Right lobe of liver (tissue), 6 donors: ENCODE measurements at regions not wholly inside any gene's neighbourhood (a gene's known extent, or its start where the extent isn't known, plus 50 kb on each side); places are given as distances from the start of the nearest gene placed in this dataset.

Experiments
- ATAC-seq, 4 donors: fragments of 200-7000 bp; cut with Tn5 transposase; one replicate each; pipeline ENCODE4 v1.9.1; 2020; ENCODE audit warnings: mild to moderate bottlenecking in 4 of 4, moderate library complexity in 4 of 4
- DNase-seq, 3 donors: peaks; one replicate each; pipeline ENCODE4 v3.0.0-alpha.2; 2020
- H3K27ac ChIP-seq, 3 donors: fragments of 200-600 bp; one replicate each; pipeline ENCODE4 v1.8.0; 2022
- H3K27me3 ChIP-seq, 2 donors: fragments of 200-600 bp; one replicate each; pipeline ENCODE4 v1.8.0; 2022
- H3K36me3 ChIP-seq, 4 donors: fragments of 200-600 bp; sonication (generic) in 1 of 4; one replicate each; pipeline versions ENCODE4 v1.5.1 to v1.8.0; 2017 to 2022; ENCODE audit warnings: control low read depth in 1 of 4
- H3K4me1 ChIP-seq, 4 donors: fragments of 200-600 bp; sonication (generic) in 1 of 4; one replicate each; pipeline versions ENCODE4 v1.5.1 to v1.8.0; 2017 to 2022; ENCODE audit warnings: control low read depth in 1 of 4
- H3K4me3 ChIP-seq, 3 donors: fragments of 200-600 bp; one replicate each; pipeline ENCODE4 v1.8.0; 2022
- H3K9me3 ChIP-seq, 4 donors: fragments of 200-600 bp; sonication (generic) in 1 of 4; one replicate each; pipeline versions ENCODE4 v1.5.1 to v1.8.0; 2017 to 2022; ENCODE audit warnings: control low read depth in 1 of 4
- POLR2A ChIP-seq: fragments of 450-650 bp; IDR thresholded peaks from one replicate; pipeline ENCODE4 v1.6.1; 2017; ENCODE audit warnings: antibody characterized with exemption, mild to moderate bottlenecking
- WGBS: methylation state at CpG from one replicate; pipeline ENCODE4 v1.1.6; 2018; ENCODE audit warnings: low coverage, low lambda C conversion rate; ENCODE audit not compliant: insufficient coverage; ENCODE audit errors: missing lambda C conversion rate; 5-methylcytosine and 5-hydroxymethylcytosine counted together
- intact Hi-C, 2 donors: fragments of 100-400 bp; cut with DNase I; formaldehyde crosslinking; loops; one replicate each; pipeline versions ENCODE4 v1.11.2 to v1.14.1; 2022
- TF ChIP-seq, protein P1 (sequence below), 4 donors: fragments of 200-600 bp in 3 of 4; fragments of 450-650 bp in 1 of 4; IDR thresholded peaks; one replicate each; pipeline versions ENCODE4 v1.5.1 to v1.8.0; 2016 to 2022; ENCODE audit warnings: antibody characterized with exemption in 4 of 4, mild to moderate bottlenecking in 2 of 4
- donor health status: DM: no; HTN: yes; CAD: no.
- donor health status: DM: no; HTN: no; CAD: no.
- donor health status: DM: no; HTN: no; CAD: no.
- donor health status: DM: no; HTN: yes; CAD: no.
- donor health status: DM: no; HTN: yes; CAD: no.

DNA sequence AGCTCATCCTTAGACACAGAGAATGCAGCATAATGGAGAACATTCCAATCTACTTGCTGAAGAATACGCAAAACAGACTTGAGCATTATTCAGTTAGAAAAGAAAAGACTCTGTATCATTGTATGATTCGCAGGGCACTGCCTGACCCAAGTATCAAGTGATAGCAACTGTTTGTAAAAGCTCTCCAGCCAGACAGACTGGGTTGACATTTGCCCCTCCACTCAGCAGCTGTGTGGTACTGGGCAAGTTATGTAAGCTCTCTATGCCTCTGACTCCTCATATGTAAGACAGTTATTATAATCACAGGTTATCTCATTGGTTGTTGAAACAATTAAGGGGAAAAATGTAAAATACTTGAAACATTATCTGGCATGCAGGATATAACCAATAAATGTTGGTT is 505.0 kb downstream of the ELAVL2 start:
- H3K36me3 ChIP-seq, result no peaks in the 10 kb centered on the region
- DNase-seq, result peak; percentile 24 to 62 (median 53)
- H3K27me3 ChIP-seq, result no peaks in the 10 kb centered on the region
- H3K4me1 ChIP-seq, result peaks cover 0 to 26% (median 3%) of the 10 kb centered on the region in 4 donors
- ATAC-seq, result peak; percentile 93 to 99 (median 96)
- intact Hi-C loops, result no loop called here
- H3K4me3 ChIP-seq, result no peak overlapping the region
- no peak for TF ChIP-seq POLR2A
- TF ChIP-seq, protein P1, sequence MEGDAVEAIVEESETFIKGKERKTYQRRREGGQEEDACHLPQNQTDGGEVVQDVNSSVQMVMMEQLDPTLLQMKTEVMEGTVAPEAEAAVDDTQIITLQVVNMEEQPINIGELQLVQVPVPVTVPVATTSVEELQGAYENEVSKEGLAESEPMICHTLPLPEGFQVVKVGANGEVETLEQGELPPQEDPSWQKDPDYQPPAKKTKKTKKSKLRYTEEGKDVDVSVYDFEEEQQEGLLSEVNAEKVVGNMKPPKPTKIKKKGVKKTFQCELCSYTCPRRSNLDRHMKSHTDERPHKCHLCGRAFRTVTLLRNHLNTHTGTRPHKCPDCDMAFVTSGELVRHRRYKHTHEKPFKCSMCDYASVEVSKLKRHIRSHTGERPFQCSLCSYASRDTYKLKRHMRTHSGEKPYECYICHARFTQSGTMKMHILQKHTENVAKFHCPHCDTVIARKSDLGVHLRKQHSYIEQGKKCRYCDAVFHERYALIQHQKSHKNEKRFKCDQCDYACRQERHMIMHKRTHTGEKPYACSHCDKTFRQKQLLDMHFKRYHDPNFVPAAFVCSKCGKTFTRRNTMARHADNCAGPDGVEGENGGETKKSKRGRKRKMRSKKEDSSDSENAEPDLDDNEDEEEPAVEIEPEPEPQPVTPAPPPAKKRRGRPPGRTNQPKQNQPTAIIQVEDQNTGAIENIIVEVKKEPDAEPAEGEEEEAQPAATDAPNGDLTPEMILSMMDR (IDR thresholded peaks at IDR 0.05), result no peak
- 11% methylated on average over 2 of the region's 2 CpGs for WGBS
- H3K9me3 ChIP-seq, result no peaks in the 10 kb centered on the region
- no peak overlapping the region for H3K27ac ChIP-seq

DNA sequence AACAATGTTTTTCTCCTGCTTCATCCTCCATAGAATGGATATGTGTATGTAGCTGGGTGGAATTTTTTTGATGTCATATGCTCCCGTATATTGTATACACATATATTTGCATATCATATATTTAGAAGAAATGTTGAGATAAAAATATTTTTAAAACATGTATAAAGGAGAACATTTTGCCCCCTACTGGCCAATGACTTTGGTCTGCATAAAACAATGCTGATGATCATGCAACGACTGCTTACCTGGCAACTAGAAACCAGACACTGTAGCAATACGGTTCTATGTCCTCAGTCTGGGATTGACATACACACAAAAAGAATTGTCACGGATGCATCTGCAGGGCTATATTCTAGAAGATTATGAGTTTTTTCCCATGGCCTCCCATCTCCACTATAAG is 503.6 kb downstream of the ELAVL2 start:
- WGBS, result 45% methylated on average over 4 of the region's 4 CpGs
- Histone ChIP-seq H3K27ac (no peak overlapping the region), H3K27me3 (no peaks in the 10 kb centered on the region), H3K9me3 (no peaks in the 10 kb centered on the region), H3K36me3 (no peaks in the 10 kb centered on the region), H3K4me3 (no peak overlapping the region), H3K4me1 (peaks cover 0 to 38% (median 3%) of the 10 kb centered on the region in 4 donors)
- ATAC-seq (peak; percentile 54 to 71 (median 66)), DNase-seq (no peak)
- intact Hi-C loops, result no loop called here
- no peak for TF ChIP-seq POLR2A
- TF ChIP-seq, protein P1 (IDR thresholded peaks at IDR 0.05), result peak; percentile 46 to 56 (median 50)

DNA sequence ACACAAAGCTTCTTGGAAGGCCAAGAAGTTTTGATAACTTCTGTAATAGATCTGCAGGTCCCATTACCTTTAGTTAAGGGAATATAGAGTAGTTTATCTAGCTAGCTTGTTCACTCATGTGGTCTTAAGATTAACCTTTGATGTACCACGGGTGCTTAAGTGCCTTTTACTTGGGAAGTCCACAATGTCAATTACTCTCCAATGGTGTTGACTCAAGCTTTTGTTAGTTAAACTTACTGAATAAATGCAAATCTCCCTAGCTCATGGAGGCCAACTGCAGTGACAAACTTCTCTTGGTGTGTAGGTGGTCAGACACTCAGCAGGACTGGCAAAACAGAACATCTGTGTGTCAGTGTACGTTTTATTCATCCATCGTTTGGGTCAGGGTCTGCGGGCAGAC is 501.5 kb downstream of the ELAVL2 start:
- TF ChIP-seq, protein P1 (IDR thresholded peaks at IDR 0.05), result no peak
- no peak for TF ChIP-seq POLR2A
- ATAC-seq, result no peak
- H3K27ac ChIP-seq, result no peak overlapping the region
- no peaks in the 10 kb centered on the region for H3K9me3 ChIP-seq
- no peaks in the 10 kb centered on the region for H3K27me3 ChIP-seq
- no peaks in the 10 kb centered on the region for H3K36me3 ChIP-seq
- intact Hi-C loops, result no loop called here
- H3K4me3 ChIP-seq, result no peak overlapping the region
- WGBS, result 79% methylated on average over 3 of the region's 4 CpGs
- no peak for DNase-seq
- peaks cover 0 to 35% (median 3%) of the 10 kb centered on the region in 4 donors for H3K4me1 ChIP-seq

GRCh38 chr9:23326597-23326996 is 499.4 kb downstream of the ELAVL2 start:
- H3K27ac ChIP-seq, result peak overlapping the region in 1 of 3 donors; percentile 0

More at GRCh38 chr9:23326597-23326996, 499.4 kb downstream of the ELAVL2 start:
- Histone ChIP-seq H3K36me3 (no peaks in the 10 kb centered on the region), H3K4me1 (peaks cover 0 to 24% (median 0%) of the 10 kb centered on the region in 4 donors), H3K27me3 (no peaks in the 10 kb centered on the region), H3K4me3 (peak overlapping the region in 1 of 3 donors; percentile 6), H3K9me3 (no peaks in the 10 kb centered on the region)
- 20% methylated on average over 3 of the region's 3 CpGs for WGBS
- TF ChIP-seq POLR2A, result no peak
- TF ChIP-seq, protein P1 (IDR thresholded peaks at IDR 0.05), result no peak
- intact Hi-C loops, result no loop called here
- peak; percentile 43 to 68 (median 60) for ATAC-seq
- no peak for DNase-seq
